HepG2 (cell line): ENCODE measurements at regions not wholly inside any gene's neighbourhood (a gene's known extent, or its start where the extent isn't known, plus 50 kb on each side); places are given as distances from the start of the nearest gene placed in this dataset.
"Not testable (repeated sequence)": the region's sequence is repeated elsewhere in the genome, so short reads cannot be mapped to it uniquely, and the experiment has no call there.

Experiments
- DMAP1 ChIP-seq: IDR thresholded peaks from 2 replicates; pipeline ENCODE4 v1.6.1; 2016
- EP300 ChIP-seq, 3 experiments: sonication (generic) in 1 of 3; formaldehyde crosslinking in 1 of 3; IDR thresholded peaks; 2 replicates each; pipeline versions ENCODE4 v1.5.1 to v1.6.1; 2011 to 2020; ENCODE audit warnings: low read depth in 2 of 3, low read length in 2 of 3, borderline replicate concordance in 1 of 3, improper control_type of control experiment in 1 of 3, mild to moderate bottlenecking in 1 of 3, missing genetic modification reagents in 1 of 3, moderate library complexity in 1 of 3
- KLF16 ChIP-seq, 2 experiments: sonication (generic) in 1 of 2; formaldehyde crosslinking in 1 of 2; IDR thresholded peaks; 2 replicates each; pipeline versions ENCODE4 v1.6.1 to v1.8.0; 2016 to 2023; ENCODE audit warnings: missing genetic modification reagents in 2 of 2, missing compliant biosample characterization in 1 of 2
- NFE2L1 ChIP-seq: sonication (generic); formaldehyde crosslinking; IDR thresholded peaks from 2 replicates; pipeline ENCODE4 v1.4.0; 2020; ENCODE audit warnings: missing genetic modification reagents, mild to moderate bottlenecking, borderline replicate concordance
- RBM22 ChIP-seq: fragments of 200-400 bp; formaldehyde crosslinking; optimal IDR thresholded peaks from 2 replicates; pipeline ENCODE3; 2017; ENCODE audit warnings: mild to moderate bottlenecking, low read length, moderate library complexity
- SATB2 ChIP-seq: sonication (generic); formaldehyde crosslinking; IDR thresholded peaks from 2 replicates; pipeline ENCODE4 v1.5.0; 2020; ENCODE audit warnings: missing genetic modification reagents
- TAF1 ChIP-seq: sonication (generic); formaldehyde crosslinking; IDR thresholded peaks from 2 replicates; pipeline ENCODE4 v1.4.0; 2020; ENCODE audit warnings: missing genetic modification reagents
- ZNF136 ChIP-seq: sonication (generic); formaldehyde crosslinking; IDR thresholded peaks from 2 replicates; pipeline ENCODE4 v1.8.1; 2022; ENCODE audit warnings: low read depth, mild to moderate bottlenecking, moderate library complexity, missing genetic modification reagents
- ZNF24 ChIP-seq: fragments of 450-650 bp; IDR thresholded peaks from 2 replicates; pipeline ENCODE4 v1.6.1; 2017; ENCODE audit warnings: antibody characterized with exemption, mild to moderate bottlenecking
- ZNF282 ChIP-seq: fragments of 450-650 bp; IDR thresholded peaks from 2 replicates; pipeline ENCODE4 v1.6.1; 2018; ENCODE audit not compliant: partially characterized antibody

DNA sequence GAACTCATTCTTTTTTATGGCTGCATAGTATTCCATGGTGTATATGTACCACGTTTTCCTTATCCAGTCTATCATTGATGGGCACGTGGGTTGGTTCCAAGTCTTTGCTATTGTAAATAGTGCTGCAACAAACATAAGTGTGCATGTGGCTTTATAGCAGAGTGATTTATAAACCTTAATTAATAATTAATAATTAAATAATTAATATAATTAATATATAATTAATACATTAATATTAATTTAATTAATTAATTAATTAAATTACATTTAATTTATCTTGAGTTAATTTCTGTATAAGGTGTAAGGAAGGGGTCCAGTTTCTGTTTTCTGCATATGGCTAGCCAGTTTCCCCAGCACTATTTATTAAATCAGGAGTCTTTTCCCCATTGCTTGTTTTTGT lies 142.1 kb upstream of the TFAP2D start:
- not testable (repeated sequence) for TF ChIP-seq NFE2L1 (CRISPR knock-in tag); RBM22; ZNF282; DMAP1 (CRISPR knock-in tag); SATB2 (CRISPR knock-in tag); EP300 (IDR thresholded peaks at IDR 0.05; ENCODE audit: low read depth in 2 of 2, low read length in 2 of 2); EP300 (CRISPR knock-in tag; IDR thresholded peaks at IDR 0.05; ENCODE audit: borderline replicate concordance); ZNF136 (CRISPR knock-in tag); ZNF24; KLF16 (CRISPR knock-in tag; IDR thresholded peaks at IDR 0.05); TAF1 (CRISPR knock-in tag)
